ENCODE measurements at regions not wholly inside any gene's neighbourhood (a gene's known extent, or its start where the extent isn't known, plus 50 kb on each side); places are given as distances from the start of the nearest gene placed in this dataset.

DNA sequence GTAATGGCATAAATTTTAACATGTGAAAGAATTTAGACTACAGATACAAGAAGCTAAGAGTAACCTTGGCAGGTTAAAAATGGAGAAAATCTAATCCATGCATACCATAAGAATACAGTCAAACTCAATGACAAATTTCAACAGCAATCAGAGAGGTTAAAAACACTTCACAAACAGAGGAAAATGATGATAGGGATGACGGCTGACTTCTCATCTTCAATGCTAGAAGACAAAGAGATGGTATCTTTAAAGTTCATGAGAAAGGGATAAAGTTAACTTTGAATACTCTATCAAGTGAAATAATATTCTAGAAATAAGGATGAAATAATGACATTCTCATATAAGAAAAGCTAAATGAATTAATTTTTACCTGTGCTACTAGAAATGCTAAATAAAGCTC is 1130.2 kb upstream of the MIR17HG start:
- TF ChIP-seq, protein P1, sequence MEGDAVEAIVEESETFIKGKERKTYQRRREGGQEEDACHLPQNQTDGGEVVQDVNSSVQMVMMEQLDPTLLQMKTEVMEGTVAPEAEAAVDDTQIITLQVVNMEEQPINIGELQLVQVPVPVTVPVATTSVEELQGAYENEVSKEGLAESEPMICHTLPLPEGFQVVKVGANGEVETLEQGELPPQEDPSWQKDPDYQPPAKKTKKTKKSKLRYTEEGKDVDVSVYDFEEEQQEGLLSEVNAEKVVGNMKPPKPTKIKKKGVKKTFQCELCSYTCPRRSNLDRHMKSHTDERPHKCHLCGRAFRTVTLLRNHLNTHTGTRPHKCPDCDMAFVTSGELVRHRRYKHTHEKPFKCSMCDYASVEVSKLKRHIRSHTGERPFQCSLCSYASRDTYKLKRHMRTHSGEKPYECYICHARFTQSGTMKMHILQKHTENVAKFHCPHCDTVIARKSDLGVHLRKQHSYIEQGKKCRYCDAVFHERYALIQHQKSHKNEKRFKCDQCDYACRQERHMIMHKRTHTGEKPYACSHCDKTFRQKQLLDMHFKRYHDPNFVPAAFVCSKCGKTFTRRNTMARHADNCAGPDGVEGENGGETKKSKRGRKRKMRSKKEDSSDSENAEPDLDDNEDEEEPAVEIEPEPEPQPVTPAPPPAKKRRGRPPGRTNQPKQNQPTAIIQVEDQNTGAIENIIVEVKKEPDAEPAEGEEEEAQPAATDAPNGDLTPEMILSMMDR (IDR thresholded peaks at IDR 0.05; ENCODE audit: low read depth, low read length), result no peak
- TF ChIP-seq EZH2phosphoT487 (IDR thresholded peaks at IDR 0.05; ENCODE audit: low read depth), result no peak

Data from OCI-LY3 (cell line).